GM21390 (cell line): ENCODE measurements at regions not wholly inside any gene's neighbourhood (a gene's known extent, or its start where the extent isn't known, plus 50 kb on each side); places are given as distances from the start of the nearest gene placed in this dataset.
"Not testable (repeated sequence)": the region's sequence is repeated elsewhere in the genome, so short reads cannot be mapped to it uniquely, and the experiment has no call there.

Source experiments
- ATAC-seq: cut with Tn5 transposase; IDR thresholded peaks from one replicate; pipeline ENCODE4 v1.9.1; 2021; ENCODE audit not compliant: unreplicated experiment

DNA sequence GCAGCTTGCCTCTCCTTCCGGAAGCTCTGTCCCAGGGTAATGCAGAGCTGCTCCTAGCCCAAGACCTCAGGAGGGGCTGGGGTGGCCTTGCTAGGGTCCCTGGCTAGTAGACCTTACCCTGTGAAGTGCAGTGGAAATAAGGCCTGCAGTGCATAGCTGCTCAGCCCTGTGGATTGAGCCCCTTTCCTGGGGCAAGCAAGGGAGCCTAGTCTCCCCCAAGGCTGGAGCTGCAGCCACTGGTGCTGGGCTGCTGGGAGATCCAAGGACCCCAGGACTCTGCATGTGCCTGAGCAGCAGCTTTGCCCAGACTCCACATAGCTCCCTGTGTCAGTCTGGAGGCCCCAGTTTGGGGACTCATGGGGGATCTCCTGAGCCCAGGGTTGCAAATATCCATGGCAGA is 57.9 kb downstream of the FANCF start:
- ATAC-seq = no peak

DNA sequence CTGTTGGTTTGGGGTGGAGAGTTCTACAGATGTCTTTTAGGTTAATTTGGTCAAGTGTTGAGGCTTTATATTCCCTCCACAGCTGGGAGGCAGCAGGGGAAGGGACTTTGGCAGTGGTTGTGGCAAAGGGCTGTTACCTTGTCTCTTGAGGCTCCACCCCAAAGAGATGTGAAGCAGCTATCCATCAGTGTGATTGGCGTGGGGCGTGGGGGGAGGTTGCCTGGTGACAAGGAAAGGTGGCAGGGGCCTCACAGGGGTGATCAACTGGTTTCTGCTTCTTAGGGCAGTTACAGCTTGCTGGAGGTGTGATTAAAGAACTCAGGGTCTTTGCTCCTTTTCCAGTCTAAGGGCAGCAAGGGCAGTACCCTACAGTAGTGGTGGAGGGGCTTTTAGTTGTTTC is 59.3 kb downstream of the FANCF start:
- no peak for ATAC-seq

DNA sequence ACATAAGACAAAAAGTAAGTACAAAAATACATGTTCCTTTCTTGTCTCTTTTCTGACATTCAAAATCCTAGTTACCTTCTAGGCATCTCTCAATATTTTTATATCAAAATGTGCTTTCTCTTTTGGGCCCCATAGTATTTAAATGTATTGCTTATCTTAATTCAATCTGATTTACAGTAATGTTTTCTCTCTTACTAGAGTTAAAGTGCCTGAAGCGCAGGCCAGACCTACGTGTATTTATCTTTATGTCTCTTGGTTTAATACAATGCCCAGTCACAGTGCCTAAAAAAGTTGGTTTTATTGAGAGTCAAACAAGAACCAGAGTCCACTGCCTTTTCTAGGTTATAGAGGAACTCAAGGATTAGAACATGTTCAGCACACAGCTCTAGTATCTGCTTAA is 64.3 kb downstream of the FANCF start:
- ATAC-seq = no peak

DNA sequence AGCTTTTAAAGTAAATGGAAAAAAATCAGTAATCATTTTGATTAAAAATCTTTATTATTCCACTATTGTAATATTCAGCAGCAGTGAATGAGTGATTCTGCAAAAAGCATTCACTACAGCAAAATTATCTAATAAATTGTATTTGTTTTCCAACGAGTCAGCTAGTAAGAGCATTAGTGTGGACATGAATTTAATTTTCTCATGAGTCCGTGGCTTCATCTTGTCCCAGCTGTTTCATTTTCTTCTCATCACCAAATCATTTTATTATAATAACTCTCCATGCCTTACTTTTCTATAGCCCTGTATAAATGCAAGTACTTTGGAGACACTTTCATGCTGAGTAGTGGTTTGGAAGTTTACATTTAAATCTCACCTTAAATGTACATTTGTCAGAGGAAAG is 66.2 kb downstream of the FANCF start:
- ATAC-seq = no peak

DNA sequence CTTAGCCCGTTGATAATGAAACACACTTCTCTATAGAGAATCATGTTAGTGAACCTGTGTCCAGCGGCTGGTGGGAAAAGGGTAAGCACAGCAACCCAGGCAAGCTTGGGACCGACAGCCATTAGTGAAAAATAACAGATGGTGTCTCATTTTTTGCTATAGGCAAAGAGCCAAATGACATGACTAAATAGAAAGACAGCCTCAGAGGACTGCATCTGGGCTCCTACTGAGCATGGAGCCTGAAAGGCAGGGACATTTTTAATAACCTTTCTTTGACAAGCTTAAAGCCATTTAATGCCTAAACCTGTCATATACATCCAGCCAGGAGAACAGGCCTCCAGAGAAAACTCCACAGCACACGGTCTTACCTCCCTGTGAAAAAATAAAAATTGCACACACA is 67.0 kb downstream of the FANCF start:
- no peak for ATAC-seq

DNA sequence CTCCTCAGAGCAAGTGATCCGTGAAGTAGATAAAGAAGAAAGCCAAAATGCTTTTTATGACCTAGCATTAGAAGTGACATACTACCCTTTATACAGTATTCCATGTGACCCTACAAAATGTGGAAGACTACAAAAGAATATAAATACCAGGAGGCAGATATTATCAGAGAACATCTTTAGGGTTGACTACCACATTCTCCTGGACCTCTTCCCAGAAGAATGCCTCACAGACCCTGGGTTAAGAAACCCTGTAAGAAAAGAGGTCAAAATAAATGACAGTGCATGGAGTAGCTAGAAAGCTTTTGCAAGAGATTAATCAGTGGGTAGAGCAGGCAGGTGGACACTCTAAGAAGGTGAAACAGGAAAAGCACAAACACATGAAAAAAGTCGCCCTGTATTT is 69.2 kb downstream of the FANCF start:
- no peak for ATAC-seq

DNA sequence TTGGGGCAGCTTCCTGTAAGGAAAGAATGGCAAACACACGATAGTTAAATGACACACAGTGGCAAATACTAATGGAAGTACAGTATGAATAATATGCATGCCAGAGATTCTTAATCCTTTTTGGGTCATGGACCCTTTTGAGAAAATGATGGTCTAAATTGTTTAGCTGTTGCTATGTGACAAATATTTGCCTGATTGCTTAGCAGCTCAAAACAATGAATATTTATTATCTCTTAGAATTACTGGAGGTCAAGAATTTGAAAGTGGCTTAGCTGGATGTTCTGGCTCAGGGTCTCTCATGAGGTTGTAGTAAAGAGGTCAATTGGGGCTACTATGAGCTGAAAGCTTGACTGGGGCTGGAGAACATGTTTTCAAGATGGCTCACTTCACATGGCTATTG is 69.7 kb downstream of the FANCF start:
- ATAC-seq = no peak

DNA sequence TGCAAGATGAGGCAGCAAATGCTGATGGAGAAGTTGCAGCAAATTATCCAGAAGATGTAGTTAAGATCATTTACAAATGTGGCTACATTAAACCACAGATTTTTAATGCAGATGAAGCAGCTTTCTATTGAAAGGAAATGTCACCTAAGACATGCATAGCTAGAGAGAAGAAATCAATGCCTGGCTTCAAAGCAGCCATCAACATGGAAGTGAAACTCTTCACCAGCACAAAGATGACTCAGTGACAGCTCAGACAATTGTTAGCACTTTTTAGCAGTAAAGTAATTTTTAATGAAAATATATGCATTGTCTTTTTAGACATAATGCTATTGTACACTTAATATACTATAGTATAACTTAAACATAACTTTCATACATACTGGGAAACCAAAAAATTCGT is 71.4 kb downstream of the FANCF start:
- peak; percentile 87 for ATAC-seq

DNA sequence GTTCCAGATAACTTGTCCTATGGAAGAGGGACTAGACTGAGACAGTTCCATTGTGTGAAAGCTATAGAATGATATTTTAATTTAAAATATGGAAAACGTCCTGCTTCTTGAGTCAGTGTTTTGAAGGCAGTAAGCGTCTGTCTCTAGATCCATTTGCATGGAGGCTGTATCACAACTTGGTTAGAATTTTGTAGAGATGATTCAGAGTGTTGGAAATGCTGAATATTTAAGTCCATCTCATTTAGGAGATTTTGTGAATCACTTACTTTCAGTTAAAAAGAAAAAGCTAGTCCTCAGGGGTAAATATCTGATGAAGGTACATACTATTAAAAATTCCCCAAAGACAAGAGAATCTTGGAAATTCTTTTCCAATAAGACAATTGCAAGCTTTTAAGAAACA is 72.7 kb downstream of the FANCF start:
- no peak for ATAC-seq

DNA sequence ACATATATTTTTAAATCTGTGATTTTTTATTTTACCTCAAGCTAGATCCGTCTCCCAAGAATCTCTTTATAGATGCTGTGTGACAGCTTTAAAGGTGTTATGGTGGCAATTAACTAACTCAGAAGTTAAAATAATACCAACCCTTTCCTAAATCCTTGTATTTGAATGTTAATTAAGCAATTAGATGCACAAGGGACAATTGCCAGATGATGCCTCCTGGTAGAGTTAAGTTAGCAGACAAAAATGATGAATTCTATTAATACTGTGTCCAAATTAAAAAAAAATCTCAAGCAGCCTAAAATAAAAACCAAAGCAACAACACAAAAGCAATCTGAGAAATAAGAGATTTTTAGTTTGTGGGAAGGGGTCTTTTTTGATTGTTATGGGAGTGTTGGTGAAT is 78.9 kb downstream of the FANCF start:
- ATAC-seq = no peak

DNA sequence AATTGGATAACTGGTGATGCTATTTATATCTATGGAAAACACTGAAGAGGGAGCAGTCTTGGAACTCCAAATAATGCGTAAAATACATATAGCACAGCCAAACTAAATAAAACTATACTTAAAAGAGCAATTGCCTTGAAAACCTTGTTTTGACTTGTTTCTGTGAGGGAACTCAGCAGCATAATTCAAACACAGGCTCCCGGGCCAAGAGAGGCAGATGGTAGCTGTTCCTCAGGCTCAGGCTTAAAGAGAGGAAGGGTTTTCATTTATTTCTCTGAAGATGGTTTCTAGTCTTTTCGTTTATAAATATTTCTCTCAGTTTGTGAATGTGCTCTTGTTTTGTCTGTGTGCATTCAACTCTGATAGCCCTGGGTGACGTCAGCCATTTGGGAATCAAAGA is 82.4 kb downstream of the FANCF start:
- no peak for ATAC-seq

DNA sequence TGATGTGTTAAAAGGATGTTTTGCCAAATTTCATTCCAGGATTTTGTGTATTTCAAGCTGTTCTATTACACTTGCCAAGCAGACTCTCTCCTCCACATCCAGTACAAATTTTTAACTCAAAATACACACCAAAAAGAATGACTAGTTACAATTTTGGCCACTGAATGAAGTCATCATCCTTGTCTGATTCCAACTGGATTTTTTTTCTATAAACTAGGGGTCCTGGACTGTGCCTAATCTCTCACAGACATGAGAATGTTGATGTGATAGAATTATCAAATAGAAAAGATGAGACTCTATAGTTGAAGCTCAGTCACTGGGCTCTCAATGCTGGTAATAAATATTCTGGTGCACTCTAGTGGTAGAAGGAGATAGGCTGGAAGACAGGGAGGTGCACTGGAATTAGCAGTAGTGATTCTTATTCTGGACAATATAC is 85.8 kb downstream of the FANCF start:
- ATAC-seq = no peak

DNA sequence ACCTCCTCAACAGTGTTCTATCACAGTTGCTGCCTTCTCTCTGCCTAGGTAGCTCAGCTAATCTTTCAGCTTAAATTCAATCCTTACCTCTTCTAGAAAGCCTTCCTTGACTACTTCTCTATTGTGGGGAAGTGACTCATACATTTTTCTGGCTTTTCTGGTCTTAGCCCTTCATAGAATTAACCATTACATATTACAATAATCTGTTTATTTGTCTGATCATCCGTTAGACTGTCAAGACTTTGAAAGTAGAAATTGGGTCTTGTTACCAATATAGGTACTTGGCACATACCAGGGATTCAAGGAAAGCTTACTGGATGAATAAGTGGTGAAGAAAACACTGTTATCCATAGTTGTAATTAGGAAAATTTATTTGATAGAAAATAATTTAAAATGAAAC is 89.6 kb downstream of the FANCF start:
- no peak for ATAC-seq

DNA sequence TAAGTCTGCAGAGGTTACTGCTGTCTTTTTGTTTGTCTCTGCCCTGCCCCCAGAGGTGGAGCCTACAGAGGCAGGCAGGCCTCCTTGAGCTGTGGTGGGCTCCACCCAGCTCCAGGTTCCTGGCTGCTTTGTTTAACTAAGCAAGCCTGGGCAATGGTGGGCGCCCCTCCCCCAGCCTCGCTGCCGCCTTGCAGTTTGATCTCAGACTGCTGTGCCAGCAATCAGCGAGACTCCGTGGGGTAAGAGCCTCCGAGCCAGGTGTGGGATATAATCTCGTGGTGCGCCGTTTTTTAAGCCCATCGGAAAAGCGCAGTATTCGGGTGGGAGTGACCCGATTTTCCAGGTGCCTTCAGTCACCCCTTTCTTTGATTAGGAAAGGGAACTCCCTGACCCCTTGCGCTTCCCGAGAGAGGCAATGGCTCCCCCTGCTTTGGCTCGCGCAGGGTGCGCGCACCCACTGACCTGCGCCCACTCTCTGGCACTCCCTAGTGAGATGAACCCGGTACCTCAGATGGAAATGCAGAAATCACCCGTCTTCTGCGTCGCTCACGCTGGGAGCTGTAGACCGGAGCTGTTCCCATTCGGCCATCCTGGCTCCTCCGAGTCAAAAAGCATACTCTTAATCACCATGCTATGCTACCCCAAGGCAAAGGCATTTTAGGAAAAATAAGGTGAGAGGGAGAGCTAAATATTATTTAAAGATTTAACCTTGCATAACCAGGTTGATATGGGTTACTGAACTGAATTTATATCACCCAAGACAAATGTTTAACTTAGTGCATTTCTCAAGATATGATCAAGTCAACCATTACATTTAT is 96.8 kb downstream of the FANCF start:
- not testable (repeated sequence) for ATAC-seq

DNA sequence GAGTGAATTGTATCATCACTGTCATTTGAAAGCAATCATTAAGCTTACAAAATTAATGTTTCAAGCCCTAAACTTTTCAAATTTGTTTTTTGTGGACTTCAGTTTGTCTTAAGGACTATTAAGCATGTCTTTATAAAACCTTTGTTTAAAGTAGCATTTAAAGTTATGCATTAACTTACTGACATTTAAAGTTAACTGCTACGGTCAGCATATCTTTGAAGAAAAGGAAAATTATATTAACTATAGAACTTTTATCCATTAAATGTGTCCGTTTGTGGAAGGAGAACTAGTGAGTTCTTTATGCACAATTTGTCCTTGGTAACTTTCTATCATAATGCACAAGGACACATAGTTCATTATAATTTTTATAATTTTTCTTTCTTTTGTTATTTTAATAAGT is 103.4 kb downstream of the FANCF start:
- ATAC-seq = no peak

DNA sequence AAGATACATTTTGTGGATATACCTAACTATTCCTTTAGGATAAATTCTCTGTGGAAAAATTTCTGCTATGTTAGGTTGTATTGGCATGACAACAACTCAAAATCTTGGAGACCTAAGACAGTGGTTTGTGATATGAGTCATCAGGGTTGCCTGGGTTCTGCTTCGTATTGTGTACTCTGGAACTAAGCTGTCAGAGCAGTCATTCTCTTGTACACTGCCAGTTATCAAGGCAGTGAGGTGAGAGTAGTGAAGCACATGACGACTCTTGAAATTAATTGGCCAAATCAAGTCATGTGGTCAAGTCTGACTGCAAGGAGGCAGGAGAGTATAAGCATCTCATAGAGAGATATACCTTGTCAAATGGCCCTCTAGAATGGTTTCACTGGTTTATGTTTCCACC is 104.4 kb downstream of the FANCF start:
- peak; percentile 55 for ATAC-seq

DNA sequence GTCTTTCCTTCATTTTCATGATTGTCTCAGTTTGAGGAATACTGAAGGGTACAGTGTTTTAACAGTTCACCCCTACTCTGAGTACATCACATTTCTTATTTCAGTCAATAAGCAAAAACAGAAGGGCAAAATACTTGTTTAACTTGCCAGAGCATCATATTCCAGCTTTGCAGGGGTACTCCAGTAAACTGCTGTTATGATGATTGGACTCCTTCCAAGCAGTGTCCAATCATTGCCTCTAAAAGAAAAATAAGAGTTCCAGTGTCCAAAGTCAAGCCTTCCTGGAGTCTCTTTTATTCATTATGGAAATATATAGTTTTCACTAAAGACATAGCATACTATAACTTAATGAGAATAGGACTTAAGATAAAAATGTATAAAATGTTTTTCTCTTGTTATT is 105.1 kb downstream of the FANCF start:
- no peak for ATAC-seq

DNA sequence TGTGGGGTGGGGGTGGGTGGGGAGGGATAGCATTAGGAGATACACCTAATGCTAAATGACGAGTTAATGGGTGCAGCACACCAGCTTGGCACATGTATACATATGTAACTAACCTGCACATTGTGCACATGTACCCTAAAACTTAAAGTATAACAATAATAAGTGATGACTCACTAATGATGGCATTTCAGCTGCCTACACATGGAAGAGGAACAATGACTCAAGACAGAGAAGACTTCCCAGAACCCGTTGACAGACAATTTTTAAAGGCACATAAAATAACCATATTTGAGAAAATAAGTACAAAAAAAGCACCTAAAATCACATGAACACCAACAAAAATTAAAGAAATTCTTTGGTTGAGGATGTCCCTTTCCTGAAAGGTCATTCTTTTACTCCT is 107.3 kb downstream of the FANCF start:
- ATAC-seq = not testable (repeated sequence)

DNA sequence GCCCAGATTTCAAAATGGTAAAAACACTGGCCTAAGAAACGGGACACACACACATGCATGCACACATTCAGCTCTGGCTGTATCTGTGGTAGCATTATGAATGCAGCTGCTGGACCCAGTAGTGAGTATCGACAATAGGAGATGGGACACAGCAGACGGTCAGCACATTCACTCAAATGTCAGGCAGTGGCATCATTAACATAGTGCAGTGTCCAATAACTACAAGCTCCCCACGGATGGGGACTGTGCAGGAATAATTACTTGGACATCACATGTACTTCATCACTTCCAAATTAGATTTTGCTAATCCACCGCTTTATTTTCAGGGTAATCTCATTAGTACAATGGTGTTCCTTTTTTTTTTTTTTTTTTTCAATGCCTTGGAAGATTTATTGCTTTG is 109.5 kb downstream of the FANCF start:
- ATAC-seq = no peak

DNA sequence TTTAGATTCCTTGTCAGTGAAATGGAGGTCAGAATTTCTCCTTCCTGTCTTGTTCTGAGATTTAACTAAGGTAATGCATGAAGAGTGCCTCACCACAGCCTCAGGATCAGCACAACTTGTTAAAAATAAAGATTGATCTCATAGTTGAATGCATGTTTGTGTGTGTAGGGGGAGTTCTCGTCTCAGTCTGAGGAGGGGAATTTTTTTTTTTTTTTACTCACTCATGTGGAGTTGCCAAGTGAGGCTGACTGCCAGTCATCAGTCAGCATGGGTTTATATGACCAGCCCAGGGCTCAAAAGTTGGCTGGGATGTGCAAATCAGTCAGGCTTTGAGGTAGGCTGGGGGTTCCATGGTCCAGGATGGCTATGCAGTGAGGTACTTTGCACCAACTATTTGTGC is 113.2 kb downstream of the FANCF start:
- ATAC-seq = no peak

DNA sequence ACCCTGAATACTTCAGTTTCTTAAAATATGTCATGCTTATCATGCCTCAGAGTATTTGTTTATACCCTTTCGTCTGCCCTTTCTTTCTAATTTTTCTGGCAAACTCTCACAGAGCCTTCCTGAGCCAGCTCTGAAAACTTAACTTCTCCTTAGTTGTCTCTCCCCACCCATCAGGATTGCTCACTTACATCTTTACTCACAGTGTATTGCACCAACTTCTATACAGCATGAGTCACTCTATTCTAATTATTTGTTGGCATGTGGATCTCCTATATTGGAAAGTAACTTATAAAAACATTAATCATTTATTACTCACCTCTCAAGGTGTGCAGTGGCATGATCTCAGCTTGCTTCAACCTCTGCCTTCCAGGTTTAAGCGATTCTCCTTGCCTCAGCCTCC is 114.9 kb downstream of the FANCF start:
- no peak for ATAC-seq

DNA sequence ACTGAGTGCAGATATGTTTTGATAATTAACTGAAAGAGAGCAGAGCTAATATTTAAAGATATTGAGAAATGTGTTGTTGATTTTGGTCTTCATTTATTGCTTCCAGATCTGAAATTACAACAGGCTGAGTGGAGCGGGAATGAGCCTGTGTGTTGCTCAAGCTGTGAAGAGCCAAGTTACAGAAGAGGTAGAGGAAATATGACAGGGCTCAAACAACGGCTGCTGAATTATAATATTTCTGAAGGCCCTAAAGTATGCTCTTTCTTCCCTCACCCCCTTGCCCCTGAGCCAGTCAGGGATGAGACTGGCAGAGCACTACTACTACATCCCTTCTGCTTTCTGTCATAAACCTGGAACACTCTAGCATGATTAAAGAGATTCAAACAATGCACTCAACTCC is 115.6 kb downstream of the FANCF start:
- no peak for ATAC-seq

DNA sequence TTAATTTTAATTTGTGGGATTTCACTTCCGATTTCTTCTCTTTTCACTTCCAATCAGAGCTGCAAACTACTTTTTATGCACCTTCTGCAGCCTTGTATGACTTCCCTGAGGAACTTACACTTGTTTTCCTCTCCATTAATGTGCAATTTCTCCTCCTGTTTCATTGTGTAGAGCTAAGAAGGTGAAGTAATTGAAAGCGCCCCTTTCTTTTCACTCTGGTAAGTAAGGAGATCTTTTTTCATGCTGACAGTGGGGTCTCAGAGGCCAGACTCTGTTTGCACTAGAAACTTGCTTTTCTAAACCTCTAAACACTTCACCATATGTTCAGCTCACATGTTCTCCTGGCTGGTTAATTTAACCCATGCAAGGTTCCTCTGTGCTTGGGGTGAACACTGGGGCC is 117.0 kb downstream of the FANCF start:
- ATAC-seq = no peak
